SK-N-DZ (cell line): ENCODE measurements at regions not wholly inside any gene's neighbourhood (a gene's known extent, or its start where the extent isn't known, plus 50 kb on each side); places are given as distances from the start of the nearest gene placed in this dataset.

Source experiments
- DNase-seq: peaks from one replicate; pipeline ENCODE4 v3.0.0-alpha.2; 2015; ENCODE audit warnings: low spot score

GRCh38 chr18:78323453-78324197 lies 656.0 kb upstream of the SALL3 start:
- DNase-seq = no peak

- DNase-seq = no peak
Observed at GRCh38 chr18:78327643-78328042, 652.0 kb upstream of the SALL3 start.

GRCh38 chr18:78330766-78331165 lies 648.9 kb upstream of the SALL3 start:
- no peak for DNase-seq

GRCh38 chr18:78352910-78353309 lies 626.7 kb upstream of the SALL3 start:
- DNase-seq = no peak

GRCh38 chr18:78362198-78362597 lies 617.4 kb upstream of the SALL3 start:
- DNase-seq = no peak

DNA sequence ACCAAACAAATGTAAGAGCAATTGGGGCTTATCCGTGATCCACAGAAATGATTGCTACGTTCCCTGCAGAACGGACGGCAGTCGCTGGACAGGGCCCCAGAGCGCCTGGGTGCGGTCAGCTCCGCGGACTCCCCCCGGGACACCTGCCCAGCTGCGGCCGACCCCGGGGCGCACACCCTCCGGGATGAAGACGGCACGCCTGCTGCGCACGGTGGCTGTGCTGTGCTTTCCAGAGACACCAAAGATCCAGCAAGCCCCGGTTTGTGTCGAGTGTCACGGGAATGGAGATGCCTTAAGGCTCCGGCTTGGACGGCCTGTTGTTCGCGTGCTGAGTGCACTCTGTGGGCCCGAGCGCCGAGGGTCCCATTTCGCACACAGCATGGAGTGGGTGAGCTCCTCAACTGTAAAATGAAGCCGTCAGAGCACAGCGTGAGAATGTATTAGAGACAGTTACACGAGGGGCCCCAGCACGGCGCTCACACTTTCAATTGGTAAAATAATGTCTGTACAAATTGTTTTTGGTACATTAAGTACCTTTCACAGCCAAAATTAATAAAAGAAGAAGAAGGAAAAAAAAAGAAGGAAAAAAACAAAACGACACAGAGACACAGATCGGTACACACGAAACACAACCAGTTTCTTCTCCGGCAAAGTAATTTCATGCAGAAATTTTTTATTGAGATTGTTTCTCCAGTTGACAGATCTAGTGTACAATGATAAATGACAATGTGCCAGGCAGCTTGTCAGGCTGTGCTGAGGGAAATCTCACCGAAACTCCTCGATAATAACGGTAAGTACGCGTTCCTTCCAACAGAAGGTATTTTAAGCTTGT lies 615.8 kb upstream of the SALL3 start:
- no peak for DNase-seq

DNA sequence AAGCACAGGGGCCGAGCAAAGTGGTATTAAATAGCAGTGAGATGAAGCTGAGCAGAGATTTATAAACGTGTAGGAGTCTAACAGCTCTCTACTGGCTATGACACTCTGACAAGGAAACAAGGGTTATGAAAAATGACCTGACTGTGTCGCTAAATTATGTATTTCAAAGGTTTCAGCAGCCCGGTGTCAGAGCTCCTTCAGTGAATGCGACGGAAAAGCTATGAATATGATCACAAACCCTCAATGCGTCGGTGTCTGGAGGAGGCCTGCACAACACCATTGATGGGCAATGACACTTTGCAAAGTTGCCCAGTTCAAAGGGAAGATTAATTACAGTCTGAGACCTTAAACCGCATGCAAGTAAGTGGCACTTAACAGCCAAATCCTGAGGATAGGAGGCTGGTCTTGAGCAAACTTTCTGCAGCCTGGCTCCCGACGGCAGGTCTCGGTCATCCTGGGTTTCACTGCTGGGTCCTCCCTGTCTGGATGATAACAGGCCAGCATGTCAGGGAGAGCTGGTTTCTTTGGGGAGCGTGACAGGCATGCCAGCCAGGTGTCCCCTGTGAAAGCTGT lies 615.1 kb upstream of the SALL3 start:
- DNase-seq = no peak

DNA sequence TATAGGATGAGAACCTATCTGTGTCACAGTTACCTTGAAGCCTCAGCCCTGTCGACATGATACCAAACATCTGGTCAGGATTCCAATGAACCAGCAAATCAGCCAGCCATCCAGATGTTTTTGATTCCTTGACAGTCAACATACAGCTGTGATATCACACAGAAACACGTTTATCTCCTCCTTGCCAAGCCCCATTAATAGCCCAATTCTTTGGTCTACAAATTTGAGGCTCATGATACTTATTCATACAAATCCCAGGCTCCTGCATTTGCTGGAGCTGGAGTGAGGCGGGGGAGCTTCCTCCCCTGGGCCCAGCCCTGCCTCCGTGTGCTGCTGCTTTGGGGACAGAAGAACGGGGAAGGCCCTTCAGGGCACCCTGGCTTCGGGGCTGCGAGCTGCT lies 611.6 kb upstream of the SALL3 start:
- DNase-seq = no peak

GRCh38 chr18:78368726-78369125 lies 610.9 kb upstream of the SALL3 start:
- no peak for DNase-seq

DNA sequence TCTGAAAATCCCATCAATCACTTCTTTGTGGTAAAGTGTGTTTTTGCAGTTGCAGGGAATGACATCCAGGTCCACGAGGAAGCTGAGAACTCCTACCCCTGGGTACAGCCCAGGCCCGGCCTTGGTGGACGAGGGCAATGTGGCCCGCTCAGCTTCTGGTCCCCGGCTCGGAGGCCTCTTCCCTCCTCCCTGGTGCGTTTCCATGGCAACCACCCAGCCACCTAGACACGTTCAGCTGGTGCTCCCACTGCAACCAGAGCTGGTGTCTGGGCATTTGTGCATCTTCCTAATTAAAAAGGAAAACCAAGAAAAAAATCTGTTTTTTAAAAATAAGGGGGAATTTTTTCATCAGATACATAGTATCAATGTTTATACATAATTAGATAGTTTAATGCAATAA lies 603.6 kb upstream of the SALL3 start:
- peak; percentile 2 for DNase-seq

- no peak for DNase-seq
Observed at GRCh38 chr18:78378403-78378802, 601.2 kb upstream of the SALL3 start.

GRCh38 chr18:78378983-78379382 lies 600.6 kb upstream of the SALL3 start:
- DNase-seq = no peak

DNA sequence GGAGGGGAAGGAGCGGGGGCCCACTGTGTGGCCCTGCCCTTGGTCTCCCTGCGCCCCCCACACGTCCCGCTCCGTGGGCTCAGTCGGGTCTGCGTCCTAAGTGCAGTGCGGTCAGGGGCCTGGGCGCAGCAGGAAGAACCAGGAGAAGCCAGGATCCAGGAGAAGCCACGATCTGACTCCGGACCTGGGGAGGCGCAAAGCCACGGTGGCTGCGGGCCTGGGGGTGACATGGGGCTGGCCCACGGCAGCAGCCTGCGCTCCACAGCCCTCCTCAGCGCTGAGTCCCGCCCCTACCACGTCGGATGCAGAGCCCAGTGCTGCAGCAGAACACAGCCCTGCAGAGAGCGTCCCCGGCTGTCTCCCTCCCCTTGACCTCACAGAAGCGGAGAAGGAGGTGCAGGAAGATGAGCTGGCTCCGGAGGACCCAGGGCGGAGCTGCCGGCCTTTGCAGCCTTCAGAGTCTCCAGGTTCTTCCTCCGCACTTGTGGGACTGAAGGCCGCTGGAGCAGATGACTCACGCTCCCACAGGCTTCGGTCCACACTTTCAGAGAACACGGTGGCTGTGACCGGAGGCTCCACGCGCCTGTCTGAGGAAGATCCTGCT lies 589.2 kb upstream of the SALL3 start:
- no peak for DNase-seq

DNA sequence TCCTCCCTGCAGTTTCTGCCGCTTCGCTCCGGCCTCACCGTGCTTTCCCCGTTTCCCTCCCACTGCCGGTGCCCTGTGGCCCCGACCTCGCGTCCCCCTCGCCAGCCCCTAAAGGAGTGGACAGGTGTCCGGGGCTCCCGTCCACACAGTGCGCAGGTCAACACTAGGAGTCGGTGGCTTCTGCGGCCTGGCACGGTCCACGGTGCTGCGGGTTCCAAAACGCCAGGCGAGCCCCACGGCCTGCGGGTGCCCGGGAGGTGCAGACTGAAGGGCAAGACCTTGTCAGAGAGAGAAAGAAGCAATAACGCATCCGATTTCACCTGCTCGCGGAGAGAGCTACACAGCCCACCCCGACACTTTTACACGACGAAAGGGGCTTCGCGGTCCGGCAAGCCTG lies 588.7 kb upstream of the SALL3 start:
- no peak for DNase-seq

GRCh38 chr18:78393086-78393862 lies 586.3 kb upstream of the SALL3 start:
- DNase-seq = no peak

- DNase-seq = no peak
Observed at GRCh38 chr18:78396077-78396476, 583.5 kb upstream of the SALL3 start.

- no peak for DNase-seq
Observed at GRCh38 chr18:78396756-78397155, 582.9 kb upstream of the SALL3 start.

GRCh38 chr18:78399992-78400503 lies 579.6 kb upstream of the SALL3 start:
- no peak for DNase-seq

DNA sequence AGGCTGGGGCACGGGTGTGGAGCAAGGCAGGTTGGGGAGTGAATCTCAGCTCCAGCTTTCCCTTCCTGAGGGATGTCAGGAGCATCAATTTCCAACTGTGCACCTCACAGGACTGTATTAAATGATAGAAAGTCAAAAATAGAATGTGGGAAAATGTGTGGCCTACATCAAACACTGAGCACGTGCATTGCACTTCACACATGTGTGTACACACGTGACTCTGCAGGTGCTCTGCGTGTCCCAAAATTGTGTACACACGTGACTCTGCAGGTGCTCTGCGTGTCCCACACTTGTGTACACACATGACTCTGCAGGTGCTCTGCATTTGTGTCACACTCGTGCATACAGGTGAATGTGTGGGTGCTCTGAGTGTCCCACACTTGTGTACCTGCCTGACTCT lies 577.2 kb upstream of the SALL3 start:
- no peak for DNase-seq

DNA sequence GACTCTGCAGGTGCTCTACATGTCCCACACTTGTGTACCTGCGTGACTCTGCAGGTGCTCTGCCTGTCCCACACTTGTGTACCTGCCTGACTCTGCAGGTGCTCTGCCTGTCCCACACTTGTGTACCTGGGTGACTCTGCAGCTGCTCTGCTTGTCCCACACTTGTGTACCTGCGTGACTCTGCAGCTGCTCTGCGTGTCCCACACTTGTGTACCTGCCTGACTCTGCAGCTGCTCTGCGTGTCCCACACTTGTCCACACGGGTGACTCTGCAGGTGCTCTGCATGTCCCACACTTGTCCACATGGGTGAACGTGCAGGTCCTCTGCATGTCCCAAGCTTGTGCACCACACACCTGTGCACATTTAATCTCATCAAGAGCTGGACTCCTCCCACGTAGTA lies 576.7 kb upstream of the SALL3 start:
- no peak for DNase-seq

DNA sequence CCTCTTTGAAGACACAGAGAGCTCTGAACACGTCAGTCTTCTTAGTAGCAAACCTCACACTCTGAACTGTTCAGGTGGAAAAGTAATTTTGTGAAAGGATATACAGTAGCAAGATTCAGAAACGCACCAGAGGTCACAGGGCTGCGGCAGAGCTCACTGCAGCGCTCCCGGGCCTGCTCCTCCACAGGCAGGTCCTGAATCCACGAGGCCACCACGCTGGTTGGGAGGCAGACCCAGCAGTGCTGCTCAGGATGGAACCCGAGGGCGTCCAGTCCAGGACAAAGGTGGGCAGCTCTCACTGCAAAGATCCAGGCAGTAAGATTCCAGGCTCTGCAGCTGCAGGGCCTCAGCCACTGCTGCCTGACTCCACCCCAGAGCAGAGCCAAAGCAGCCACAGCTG lies 576.2 kb upstream of the SALL3 start:
- no peak for DNase-seq
